ENCODE measurements at regions not wholly inside any gene's neighbourhood (a gene's known extent, or its start where the extent isn't known, plus 50 kb on each side); places are given as distances from the start of the nearest gene placed in this dataset.

DNA sequence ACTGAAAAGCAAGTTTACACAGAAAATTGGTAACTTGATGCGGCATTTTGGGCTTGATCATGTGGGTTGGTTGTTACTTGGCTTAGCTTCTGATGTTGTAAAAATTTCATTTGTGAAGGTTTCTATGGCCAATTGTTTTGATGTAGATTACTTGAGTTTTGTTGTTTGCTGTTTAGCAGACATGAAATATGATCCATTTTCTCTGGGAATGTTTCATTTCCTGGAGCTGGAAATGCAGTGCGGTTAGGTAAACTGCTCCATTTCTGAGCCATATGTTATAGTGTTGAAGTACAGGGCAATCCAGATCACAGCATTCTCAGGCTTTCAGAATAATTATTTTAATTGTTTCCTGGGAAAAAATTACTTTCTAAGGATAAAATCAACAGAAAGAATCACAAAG lies 396.9 kb downstream of the ENC1 start:
- Histone ChIP-seq H3K27me3 (ENCODE audit: insufficient read depth, low read length) (no peaks in the 10 kb centered on the region), H3K4me3 (ENCODE audit: low read length) (no peak overlapping the region)

DNA sequence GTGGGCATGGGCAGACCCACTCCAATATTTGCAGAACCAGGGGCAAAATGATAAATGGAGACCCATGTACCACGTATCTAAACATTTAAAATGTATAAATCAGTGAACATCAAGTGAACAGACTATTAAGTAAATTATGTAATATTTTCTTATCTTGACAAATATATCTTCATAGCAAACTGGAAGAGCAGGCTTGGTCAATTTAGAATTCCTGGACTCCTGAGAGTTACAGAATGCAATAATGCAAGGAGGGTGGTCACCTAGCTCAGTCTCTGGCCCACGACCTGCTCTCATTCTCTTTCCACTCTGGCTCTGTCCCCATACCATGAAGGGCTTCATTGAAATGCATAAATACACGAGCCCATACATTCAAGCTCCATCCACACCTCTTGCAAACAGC lies 398.0 kb downstream of the ENC1 start:
- Histone ChIP-seq H3K27me3 (ENCODE audit: insufficient read depth, low read length) (no peaks in the 10 kb centered on the region), H3K9me3 (ENCODE audit: low read depth, low read length) (no peaks in the 10 kb centered on the region), H3K4me3 (ENCODE audit: low read length) (no peak overlapping the region), H3K4me1 (ENCODE audit: insufficient read depth, low read length) (peaks cover 37% of the 10 kb centered on the region)

More for the DNA sequence above, 396.9 kb downstream of the ENC1 start:
- Histone ChIP-seq H3K9me3 (ENCODE audit: low read depth, low read length) (no peaks in the 10 kb centered on the region), H3K4me1 (ENCODE audit: insufficient read depth, low read length) (peaks cover 30% of the 10 kb centered on the region)

DNA sequence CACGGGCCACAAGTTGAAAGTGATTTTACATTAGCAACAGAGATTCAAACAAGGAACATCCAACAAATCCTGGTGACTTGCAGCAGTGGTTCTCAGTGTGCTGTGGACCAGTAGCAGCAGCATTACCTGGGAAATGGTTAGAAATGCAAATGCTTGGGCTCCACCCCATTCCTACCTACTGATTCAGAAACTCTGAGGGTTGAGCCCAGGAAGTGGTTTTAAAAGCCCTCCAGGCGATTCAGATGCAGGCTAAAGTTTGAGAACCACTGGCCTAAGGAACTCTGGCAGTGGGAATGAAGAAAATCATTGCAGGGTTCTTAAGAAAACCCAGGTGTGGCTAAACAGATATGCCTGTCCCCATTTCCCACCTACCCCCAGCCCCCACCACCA lies 398.8 kb downstream of the ENC1 start:
- no peaks in the 10 kb centered on the region for H3K27me3 ChIP-seq (ENCODE audit: insufficient read depth, low read length)
- no peaks in the 10 kb centered on the region for H3K9me3 ChIP-seq (ENCODE audit: low read depth, low read length)
- H3K4me1 ChIP-seq (ENCODE audit: insufficient read depth, low read length) = peaks cover 38% of the 10 kb centered on the region
- H3K4me3 ChIP-seq (ENCODE audit: low read length) = no peak overlapping the region

DNA sequence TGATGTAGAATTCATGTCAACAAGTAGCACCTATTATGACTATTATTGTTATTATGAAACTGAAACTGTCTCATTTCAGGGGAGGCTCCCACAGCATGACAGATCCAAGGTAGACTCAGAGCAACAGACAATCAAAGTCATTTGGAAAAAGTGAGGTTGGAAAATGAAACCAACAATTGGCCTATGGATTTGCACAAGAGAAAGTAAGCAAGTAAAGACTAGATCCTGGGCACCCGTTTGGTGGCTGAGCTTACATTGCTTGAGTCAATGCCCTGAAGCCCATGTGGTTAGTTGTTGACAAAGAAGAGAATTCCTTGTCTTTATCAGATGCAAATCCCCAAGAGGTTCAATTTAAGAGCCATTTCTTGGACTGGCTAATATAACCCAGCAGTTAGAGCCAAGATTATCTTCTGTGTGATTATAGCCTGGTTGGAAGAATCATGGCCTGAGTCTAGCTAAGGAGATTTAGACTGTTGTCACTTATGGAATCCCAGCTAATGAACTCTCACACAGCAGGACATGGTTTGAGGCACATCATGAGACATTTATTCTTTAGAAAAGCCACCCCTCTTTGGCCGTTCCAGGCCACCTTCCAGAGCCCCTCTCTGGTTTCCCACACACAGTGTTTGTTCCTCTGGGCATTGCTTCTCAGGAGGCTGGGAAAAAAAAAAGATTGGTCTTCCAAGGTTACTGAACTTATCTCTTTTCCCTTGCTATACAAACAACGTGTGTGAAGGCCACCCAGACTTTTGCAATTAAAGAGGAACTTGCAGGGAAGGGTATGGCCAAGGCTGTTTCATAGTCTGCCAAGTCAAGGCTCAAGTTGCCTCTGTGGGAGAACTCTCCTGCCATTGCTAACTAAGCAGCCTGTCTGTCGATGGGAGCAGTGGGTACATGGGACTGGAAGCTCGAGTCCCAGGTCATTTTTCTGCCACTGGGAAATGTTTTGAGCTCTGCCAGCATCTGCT lies 399.5 kb downstream of the ENC1 start:
- H3K4me3 ChIP-seq (ENCODE audit: low read length) = no peak overlapping the region
- H3K9me3 ChIP-seq (ENCODE audit: low read depth, low read length) = no peaks in the 10 kb centered on the region
- no peaks in the 10 kb centered on the region for H3K27me3 ChIP-seq (ENCODE audit: insufficient read depth, low read length)
- peaks cover 38% of the 10 kb centered on the region for H3K4me1 ChIP-seq (ENCODE audit: insufficient read depth, low read length)

DNA sequence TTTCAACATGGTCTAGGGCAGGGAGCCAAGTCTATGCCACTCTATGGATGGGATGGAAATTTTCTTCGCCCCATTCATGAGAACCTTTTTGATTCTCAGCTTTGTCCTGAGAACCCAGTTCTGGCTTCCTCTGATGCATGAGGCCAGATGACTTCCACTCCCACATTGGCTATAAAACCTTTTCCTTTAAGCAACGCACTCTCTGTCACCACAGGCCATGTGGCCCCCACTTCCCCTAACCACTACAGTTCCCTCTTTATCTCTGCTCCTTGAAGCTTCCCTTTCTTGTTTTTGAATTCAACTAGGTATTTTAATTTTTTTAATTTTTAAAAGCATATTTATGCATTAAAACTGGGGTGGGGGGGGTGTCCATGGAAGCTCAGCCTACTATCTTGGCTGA lies 401.3 kb downstream of the ENC1 start:
- Histone ChIP-seq H3K4me3 (ENCODE audit: low read length) (no peak overlapping the region), H3K9me3 (ENCODE audit: low read depth, low read length) (no peaks in the 10 kb centered on the region), H3K4me1 (ENCODE audit: insufficient read depth, low read length) (peaks cover 38% of the 10 kb centered on the region), H3K27me3 (ENCODE audit: insufficient read depth, low read length) (no peaks in the 10 kb centered on the region)

DNA sequence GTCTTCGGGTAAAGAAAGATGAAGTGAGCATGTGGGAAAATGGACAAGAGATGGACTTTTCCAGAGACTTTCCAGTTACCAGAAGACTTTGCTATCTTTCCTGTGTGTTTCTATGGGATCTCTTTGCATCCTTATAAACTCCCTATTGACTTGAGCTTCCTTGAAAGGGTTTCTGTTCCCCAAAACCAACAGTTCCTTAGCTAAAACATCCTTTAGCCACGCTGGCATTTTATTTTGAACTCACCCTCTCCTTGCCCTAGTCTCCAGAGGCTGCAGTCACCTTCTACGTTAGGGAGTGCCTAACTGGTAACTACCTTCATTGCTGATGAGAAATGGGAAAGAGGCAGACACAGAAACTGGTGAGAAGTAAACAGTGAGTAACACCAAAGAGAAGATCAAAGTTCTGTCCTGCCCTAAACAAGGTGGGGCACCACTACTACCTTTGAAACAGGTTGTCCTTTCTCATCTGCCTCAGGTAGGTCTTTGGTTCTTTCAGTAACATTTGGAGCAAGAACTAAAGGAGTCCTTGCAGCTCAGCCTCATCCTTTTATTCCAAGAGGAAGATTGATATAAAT lies 402.9 kb downstream of the ENC1 start:
- peaks cover 38% of the 10 kb centered on the region for H3K4me1 ChIP-seq (ENCODE audit: insufficient read depth, low read length)

DNA sequence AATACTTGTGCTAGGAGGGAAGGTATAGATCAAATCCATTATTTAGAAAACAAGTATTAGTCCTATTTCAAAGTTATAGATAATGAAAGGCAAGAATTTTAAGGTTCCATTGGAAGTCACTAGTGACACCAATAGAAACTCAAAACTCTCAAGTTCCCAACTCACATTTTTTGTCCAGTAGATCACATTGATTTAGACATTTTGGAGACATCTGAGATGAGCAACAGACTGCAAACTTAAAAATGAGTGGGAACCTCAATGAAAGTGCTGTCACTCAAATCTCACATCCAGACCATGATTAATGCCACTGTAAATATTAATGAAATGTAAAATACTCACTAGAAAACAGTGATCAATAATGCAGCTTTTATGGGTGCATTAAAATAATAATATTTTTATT lies 405.0 kb downstream of the ENC1 start:
- Histone ChIP-seq H3K27me3 (ENCODE audit: insufficient read depth, low read length) (no peaks in the 10 kb centered on the region), H3K9me3 (ENCODE audit: low read depth, low read length) (no peaks in the 10 kb centered on the region)

More for the DNA sequence above, 402.9 kb downstream of the ENC1 start:
- H3K4me3 ChIP-seq (ENCODE audit: low read length) = no peak overlapping the region
- H3K9me3 ChIP-seq (ENCODE audit: low read depth, low read length) = no peaks in the 10 kb centered on the region
- no peaks in the 10 kb centered on the region for H3K27me3 ChIP-seq (ENCODE audit: insufficient read depth, low read length)

DNA sequence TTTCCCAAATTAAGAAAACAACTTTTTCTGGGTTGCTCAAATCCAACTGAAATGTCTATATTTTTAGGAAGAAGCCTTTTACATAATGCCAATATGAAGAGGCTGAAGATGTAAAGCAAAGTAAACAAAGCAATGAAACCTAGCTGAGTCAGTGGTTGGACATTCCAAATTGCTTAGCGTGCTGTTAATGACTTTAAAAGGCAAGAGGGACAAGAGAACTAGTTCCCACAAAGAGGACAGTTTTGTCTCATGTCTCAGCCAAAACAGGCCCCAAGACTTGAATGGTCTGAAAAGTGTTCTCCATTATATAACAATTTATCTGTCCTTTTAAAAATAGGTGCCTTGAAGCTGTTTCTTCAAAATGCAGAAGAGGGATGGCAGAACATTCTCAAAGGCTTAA lies 407.0 kb downstream of the ENC1 start:
- Histone ChIP-seq H3K4me3 (ENCODE audit: low read length) (no peak overlapping the region), H3K27me3 (ENCODE audit: insufficient read depth, low read length) (no peaks in the 10 kb centered on the region), H3K4me1 (ENCODE audit: insufficient read depth, low read length) (peaks cover 7% of the 10 kb centered on the region), H3K9me3 (ENCODE audit: low read depth, low read length) (no peaks in the 10 kb centered on the region)

More for the DNA sequence above, 405.0 kb downstream of the ENC1 start:
- no peak overlapping the region for H3K4me3 ChIP-seq (ENCODE audit: low read length)
- peaks cover 25% of the 10 kb centered on the region for H3K4me1 ChIP-seq (ENCODE audit: insufficient read depth, low read length)

DNA sequence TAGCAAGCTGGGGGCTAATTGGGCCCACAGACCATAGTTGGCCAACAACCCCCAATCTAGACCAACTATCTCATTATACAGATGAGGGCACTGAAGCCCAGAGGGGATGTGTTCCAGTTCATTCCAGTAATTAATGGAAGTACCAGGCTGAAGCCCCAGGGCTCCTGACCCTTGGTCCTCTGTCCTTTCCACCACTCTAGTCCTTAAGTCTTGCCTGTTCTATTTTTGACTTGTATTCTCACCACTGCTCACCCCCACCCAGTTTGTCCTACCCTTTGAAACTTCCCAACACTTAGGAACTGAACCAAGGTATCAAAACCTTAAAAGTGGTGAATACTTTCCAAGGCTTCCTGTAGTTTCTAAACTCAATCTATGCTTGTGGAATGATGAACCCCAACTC lies 407.4 kb downstream of the ENC1 start:
- H3K4me3 ChIP-seq (ENCODE audit: low read length) = no peak overlapping the region
- no peaks in the 10 kb centered on the region for H3K27me3 ChIP-seq (ENCODE audit: insufficient read depth, low read length)
- no peaks in the 10 kb centered on the region for H3K9me3 ChIP-seq (ENCODE audit: low read depth, low read length)
- H3K4me1 ChIP-seq (ENCODE audit: insufficient read depth, low read length) = peaks cover 4% of the 10 kb centered on the region

DNA sequence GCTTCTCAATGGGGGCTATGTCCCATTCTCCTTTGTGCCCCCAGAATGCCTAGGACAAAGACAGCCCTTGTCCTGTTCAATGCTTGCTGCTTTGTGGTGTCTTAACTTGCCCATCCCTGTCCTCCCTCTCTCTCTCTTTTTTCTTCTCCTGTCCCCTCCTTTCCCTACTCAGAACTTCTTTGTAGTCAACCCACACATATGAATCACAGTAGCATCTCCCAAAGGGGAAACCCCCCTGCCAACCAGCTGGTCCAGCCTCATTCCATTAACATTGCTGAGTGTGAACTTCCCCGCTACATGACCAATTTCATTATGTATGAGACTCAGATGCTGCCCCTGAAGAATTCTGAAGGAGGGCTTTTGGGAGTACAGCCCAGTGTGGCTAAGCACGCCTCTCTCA lies 408.3 kb downstream of the ENC1 start:
- H3K9me3 ChIP-seq (ENCODE audit: low read depth, low read length) = no peaks in the 10 kb centered on the region
- H3K27me3 ChIP-seq (ENCODE audit: insufficient read depth, low read length) = no peaks in the 10 kb centered on the region
- no peaks in the 10 kb centered on the region for H3K4me1 ChIP-seq (ENCODE audit: insufficient read depth, low read length)
- H3K4me3 ChIP-seq (ENCODE audit: low read length) = no peak overlapping the region

DNA sequence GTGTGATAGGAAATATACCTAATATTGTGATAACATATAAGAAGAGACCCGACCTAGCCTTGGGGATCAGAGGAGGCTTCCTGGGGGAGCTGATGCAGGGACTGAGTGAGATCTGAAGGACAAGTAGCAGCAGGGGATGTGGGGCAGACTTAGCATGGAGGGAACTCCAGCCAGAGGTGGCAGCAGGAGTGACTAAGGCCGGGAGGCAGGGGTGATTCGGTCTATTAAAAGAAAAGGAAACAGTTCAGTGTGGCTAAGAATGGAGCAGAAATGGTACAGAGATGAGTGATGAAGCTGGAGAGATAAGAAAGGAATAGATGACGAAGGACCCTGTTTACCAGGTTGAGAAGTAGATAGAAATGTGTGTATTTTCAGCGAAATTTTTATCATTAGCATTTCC lies 408.8 kb downstream of the ENC1 start:
- H3K4me1 ChIP-seq (ENCODE audit: insufficient read depth, low read length) = no peaks in the 10 kb centered on the region
- no peaks in the 10 kb centered on the region for H3K9me3 ChIP-seq (ENCODE audit: low read depth, low read length)
- H3K4me3 ChIP-seq (ENCODE audit: low read length) = no peak overlapping the region
- no peaks in the 10 kb centered on the region for H3K27me3 ChIP-seq (ENCODE audit: insufficient read depth, low read length)

DNA sequence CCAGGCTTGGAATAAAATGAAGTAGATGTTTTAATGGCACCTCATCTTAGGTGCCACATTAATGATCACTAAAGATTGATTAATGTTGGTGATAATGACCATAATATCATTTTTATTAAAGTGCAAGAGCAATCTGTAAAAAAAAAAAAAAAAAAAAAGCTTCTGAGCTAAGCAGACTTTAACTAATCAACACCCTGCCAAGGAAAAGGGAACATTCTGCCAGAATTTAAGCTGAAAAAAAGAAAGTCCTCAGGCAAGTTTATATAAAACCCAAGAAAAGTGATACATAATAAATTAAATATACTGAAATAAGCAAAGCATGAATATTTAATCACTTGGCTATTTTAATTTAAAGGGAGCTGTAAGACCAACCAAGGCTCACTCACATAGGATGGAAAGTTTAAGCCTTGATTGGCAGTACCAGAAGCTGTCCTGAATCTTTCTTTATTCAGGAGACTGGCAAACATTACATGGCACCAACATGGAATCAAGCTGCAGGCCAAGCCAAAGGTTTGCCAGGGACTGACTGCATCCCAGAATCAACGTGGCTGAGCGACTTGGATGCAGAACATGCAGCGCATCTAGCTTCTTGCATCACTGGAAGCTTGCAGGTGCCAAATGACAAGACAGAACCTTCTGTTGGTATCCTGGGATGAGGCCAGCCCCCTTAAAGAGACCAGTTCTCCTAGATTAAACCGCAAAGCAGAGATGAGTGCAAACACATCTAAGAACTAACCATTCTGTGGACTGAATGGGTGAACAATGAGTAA lies 413.6 kb downstream of the ENC1 start:
- Histone ChIP-seq H3K4me3 (ENCODE audit: low read length) (no peak overlapping the region), H3K9me3 (ENCODE audit: low read depth, low read length) (no peaks in the 10 kb centered on the region), H3K4me1 (ENCODE audit: insufficient read depth, low read length) (no peaks in the 10 kb centered on the region), H3K27me3 (ENCODE audit: insufficient read depth, low read length) (no peaks in the 10 kb centered on the region)

DNA sequence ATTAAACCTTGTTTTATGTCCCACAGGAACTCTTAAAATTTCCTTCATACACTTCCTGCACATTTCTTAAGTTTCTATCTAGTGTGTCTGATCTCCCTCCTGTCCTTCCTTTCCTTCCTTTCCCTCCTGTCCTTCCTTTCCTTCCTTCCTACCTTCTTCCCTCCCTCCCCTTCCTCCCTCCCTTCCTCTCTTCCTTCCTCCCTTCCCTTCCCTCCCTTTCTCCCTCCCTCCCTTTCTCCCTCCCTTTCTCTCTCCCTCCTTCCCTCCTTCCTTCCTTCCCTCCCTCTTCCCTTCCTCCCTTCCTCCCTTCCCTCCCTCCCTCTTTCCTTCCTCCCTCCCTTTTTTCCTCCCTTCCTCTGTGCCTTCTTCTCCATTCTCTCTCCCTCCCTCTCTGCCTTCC lies 414.9 kb downstream of the ENC1 start:
- H3K9me3 ChIP-seq (ENCODE audit: low read depth, low read length) = no peaks in the 10 kb centered on the region
- H3K4me1 ChIP-seq (ENCODE audit: insufficient read depth, low read length) = no peaks in the 10 kb centered on the region
- no peak overlapping the region for H3K4me3 ChIP-seq (ENCODE audit: low read length)
- no peaks in the 10 kb centered on the region for H3K27me3 ChIP-seq (ENCODE audit: insufficient read depth, low read length)

DNA sequence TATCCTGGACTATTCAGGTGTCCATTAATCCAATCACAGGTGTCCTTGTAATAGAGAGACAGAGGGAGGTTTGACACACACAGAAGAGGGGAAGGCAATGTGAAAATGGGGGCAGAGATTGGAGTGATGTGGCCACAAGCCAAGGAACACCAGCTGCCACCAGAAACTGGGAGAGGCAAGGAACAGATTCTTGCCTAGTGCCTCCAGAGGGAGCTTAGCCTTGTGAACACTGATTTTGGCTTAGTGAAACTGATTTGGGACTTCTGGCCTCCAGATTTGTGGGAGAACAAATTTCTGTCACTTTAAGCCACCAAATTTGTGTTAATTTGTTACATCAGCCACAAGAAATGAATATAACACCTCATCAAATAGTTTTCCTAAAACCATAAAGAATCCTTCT lies 416.2 kb downstream of the ENC1 start:
- H3K4me1 ChIP-seq (ENCODE audit: insufficient read depth, low read length) = no peaks in the 10 kb centered on the region
- no peaks in the 10 kb centered on the region for H3K9me3 ChIP-seq (ENCODE audit: low read depth, low read length)
- no peaks in the 10 kb centered on the region for H3K27me3 ChIP-seq (ENCODE audit: insufficient read depth, low read length)
- H3K4me3 ChIP-seq (ENCODE audit: low read length) = no peak overlapping the region

DNA sequence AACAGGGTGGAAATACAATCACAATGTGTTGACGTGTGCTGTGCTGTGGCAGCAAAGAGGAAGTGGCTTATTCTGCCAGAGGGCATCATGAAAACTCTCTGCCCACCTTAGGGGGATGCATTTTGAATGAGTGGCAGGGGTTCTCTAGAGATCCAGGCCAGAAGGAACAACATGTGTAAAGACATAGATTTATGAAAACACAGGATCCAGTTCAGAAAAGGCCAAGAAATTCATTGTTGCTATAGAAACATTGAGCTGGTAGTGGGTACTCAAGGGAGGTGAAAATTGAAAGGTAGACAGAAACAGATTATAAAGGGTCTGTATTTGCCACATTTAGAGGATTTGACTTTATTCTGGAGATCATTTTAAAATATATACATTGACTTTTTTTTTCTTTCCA lies 417.7 kb downstream of the ENC1 start:
- no peaks in the 10 kb centered on the region for H3K27me3 ChIP-seq (ENCODE audit: insufficient read depth, low read length)
- H3K9me3 ChIP-seq (ENCODE audit: low read depth, low read length) = no peaks in the 10 kb centered on the region
- H3K4me3 ChIP-seq (ENCODE audit: low read length) = no peak overlapping the region
- no peaks in the 10 kb centered on the region for H3K4me1 ChIP-seq (ENCODE audit: insufficient read depth, low read length)
